ENCODE measurements at regions not wholly inside any gene's neighbourhood (a gene's known extent, or its start where the extent isn't known, plus 50 kb on each side); places are given as distances from the start of the nearest gene placed in this dataset.

DNA sequence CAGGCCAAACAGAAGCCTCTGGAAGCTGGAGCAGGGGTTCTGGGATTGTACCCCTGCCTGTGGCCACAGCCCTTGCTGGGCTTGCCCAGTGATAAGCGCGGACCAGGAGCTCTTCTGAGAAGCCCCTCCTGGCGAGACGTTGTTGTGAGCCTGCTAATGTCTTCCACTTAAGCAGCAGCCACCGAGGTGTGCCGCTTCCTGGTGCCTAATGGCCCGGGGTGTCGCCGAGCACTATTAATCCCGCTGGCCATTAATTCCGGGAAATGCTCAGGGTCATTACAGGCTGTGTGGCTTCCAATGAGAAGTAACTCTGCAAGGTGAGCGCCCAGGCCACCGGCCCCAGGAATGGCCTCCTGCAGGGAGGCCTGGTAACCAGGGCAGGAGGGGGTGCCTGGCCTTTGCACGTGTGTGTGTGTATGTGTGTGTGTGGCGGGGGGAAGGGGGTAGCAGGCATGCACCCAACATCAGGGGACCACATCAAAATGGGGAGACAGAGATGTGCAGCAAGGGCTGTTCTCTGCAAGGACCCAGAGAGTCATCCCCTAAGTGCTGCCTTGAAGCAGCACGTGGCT is 175.0 kb downstream of the URI1 start:
- Histone ChIP-seq H3K9ac (ENCODE audit: insufficient read depth in 1 of 2, low read length in 2 of 2) (no peak overlapping the region), H3K27me3 (ENCODE audit: control insufficient read depth in 3 of 3, insufficient read depth in 3 of 3, low read length in 2 of 3) (peaks cover 0 to 6% (median 0%) of the 10 kb centered on the region in 3 donors), H3K36me3 (ENCODE audit: control insufficient read depth in 4 of 4, insufficient read depth in 4 of 4, low read length in 4 of 4) (no peaks in the 10 kb centered on the region), H3K27ac (ENCODE audit: low read depth in 1 of 2, low read length in 1 of 2) (no peak overlapping the region), H3K4me3 (no peak overlapping the region), H3K4me1 (ENCODE audit: control insufficient read depth in 5 of 5, insufficient read depth in 5 of 5, low read length in 5 of 5) (peaks cover 0 to 9% (median 0%) of the 10 kb centered on the region in 5 donors), H3K9me3 (ENCODE audit: control insufficient read depth in 4 of 4, insufficient read depth in 3 of 4, low read length in 3 of 4) (peaks cover 0 to 2% (median 0%) of the 10 kb centered on the region in 4 donors)
- DNase-seq (no peak), ATAC-seq (ENCODE audit: insufficient read depth, low FRiP score) (no peak)
- TF ChIP-seq, protein P1, sequence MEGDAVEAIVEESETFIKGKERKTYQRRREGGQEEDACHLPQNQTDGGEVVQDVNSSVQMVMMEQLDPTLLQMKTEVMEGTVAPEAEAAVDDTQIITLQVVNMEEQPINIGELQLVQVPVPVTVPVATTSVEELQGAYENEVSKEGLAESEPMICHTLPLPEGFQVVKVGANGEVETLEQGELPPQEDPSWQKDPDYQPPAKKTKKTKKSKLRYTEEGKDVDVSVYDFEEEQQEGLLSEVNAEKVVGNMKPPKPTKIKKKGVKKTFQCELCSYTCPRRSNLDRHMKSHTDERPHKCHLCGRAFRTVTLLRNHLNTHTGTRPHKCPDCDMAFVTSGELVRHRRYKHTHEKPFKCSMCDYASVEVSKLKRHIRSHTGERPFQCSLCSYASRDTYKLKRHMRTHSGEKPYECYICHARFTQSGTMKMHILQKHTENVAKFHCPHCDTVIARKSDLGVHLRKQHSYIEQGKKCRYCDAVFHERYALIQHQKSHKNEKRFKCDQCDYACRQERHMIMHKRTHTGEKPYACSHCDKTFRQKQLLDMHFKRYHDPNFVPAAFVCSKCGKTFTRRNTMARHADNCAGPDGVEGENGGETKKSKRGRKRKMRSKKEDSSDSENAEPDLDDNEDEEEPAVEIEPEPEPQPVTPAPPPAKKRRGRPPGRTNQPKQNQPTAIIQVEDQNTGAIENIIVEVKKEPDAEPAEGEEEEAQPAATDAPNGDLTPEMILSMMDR (IDR thresholded peaks at IDR 0.05; ENCODE audit: control extremely low read depth, extremely low read depth), result no peak
- 70 to 77% methylated on average over 16 of the region's 16 CpGs for WGBS, 2 donors

DNA sequence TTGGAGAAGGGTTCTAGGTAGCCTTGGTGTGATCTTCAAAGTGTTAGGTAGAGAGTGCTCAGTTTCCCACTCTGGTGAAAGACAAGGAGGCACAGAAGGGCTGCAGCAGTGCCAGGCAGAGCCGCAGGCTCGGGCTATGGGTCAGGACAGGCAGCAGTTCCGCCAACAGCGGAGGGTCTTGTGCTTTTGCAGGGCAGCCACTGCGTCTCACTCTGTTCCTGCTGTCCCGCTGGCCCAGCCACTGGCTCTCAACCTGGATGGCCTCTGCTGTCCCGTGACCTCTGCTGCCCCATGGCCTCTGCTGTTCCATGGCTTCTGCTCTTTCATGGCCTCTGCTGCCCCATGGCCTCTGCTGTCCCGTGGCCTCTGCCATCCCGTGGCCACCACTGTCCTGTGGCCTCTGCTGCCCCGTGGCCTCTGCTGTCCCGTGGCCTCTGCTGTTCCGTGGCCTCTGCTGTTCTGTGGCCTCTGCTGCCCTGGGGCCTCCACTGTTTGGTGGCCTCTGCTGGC is 175.7 kb downstream of the URI1 start:
- H3K4me1 ChIP-seq (ENCODE audit: control insufficient read depth in 5 of 5, insufficient read depth in 5 of 5, low read length in 5 of 5), result peaks cover 0 to 9% (median 0%) of the 10 kb centered on the region in 5 donors
- no peak for ATAC-seq (ENCODE audit: insufficient read depth, low FRiP score)
- no peak overlapping the region for H3K4me3 ChIP-seq
- H3K9ac ChIP-seq (ENCODE audit: insufficient read depth in 1 of 2, low read length in 2 of 2), result no peak overlapping the region
- peaks cover 0 to 6% (median 0%) of the 10 kb centered on the region in 3 donors for H3K27me3 ChIP-seq (ENCODE audit: control insufficient read depth in 3 of 3, insufficient read depth in 3 of 3, low read length in 2 of 3)
- H3K36me3 ChIP-seq (ENCODE audit: control insufficient read depth in 4 of 4, insufficient read depth in 4 of 4, low read length in 4 of 4), result no peaks in the 10 kb centered on the region
- peaks cover 0 to 2% (median 0%) of the 10 kb centered on the region in 4 donors for H3K9me3 ChIP-seq (ENCODE audit: control insufficient read depth in 4 of 4, insufficient read depth in 3 of 4, low read length in 3 of 4)
- H3K27ac ChIP-seq (ENCODE audit: low read depth in 1 of 2, low read length in 1 of 2), result no peak overlapping the region
- TF ChIP-seq, protein P1 (IDR thresholded peaks at IDR 0.05; ENCODE audit: control extremely low read depth, extremely low read depth), result no peak
- WGBS, 2 donors, result 87 to 89% methylated on average over 12 of the region's 12 CpGs
- no peak for DNase-seq

DNA sequence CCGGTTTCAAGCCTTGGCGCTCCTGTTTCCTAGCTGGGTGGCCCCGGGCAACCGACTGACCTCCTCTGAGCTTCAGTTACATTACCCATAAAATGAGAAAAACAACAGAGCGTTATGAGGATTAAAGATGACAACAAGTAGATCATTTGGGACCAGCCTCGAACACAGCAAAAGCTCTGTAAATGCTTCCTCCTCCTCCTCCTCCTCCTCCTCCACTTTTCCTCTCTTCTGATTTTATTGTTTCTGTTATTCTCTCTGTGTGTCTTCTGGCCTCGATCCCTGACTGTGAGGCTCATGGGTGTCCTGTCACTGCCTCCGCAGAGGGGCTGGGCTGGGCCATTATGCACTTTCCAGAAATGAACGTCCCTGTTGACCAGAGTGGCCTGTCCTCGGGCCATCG is 176.2 kb downstream of the URI1 start:
- no peak for DNase-seq
- 84 to 87% methylated on average over 11 of the region's 11 CpGs for WGBS, 2 donors

More for the DNA sequence above, 176.2 kb downstream of the URI1 start:
- Histone ChIP-seq H3K4me1 (ENCODE audit: control insufficient read depth in 5 of 5, insufficient read depth in 5 of 5, low read length in 5 of 5) (peaks cover 0 to 9% (median 0%) of the 10 kb centered on the region in 5 donors), H3K9ac (ENCODE audit: insufficient read depth in 1 of 2, low read length in 2 of 2) (no peak overlapping the region), H3K27me3 (ENCODE audit: control insufficient read depth in 3 of 3, insufficient read depth in 3 of 3, low read length in 2 of 3) (peaks cover 0 to 6% (median 0%) of the 10 kb centered on the region in 3 donors), H3K9me3 (ENCODE audit: control insufficient read depth in 4 of 4, insufficient read depth in 3 of 4, low read length in 3 of 4) (peaks cover 0 to 2% (median 0%) of the 10 kb centered on the region in 4 donors), H3K36me3 (ENCODE audit: control insufficient read depth in 4 of 4, insufficient read depth in 4 of 4, low read length in 4 of 4) (no peaks in the 10 kb centered on the region), H3K27ac (ENCODE audit: low read depth in 1 of 2, low read length in 1 of 2) (no peak overlapping the region), H3K4me3 (no peak overlapping the region)
- no peak for ATAC-seq (ENCODE audit: insufficient read depth, low FRiP score)
- TF ChIP-seq, protein P1 (IDR thresholded peaks at IDR 0.05; ENCODE audit: control extremely low read depth, extremely low read depth), result no peak
